ENCODE measurements at regions not wholly inside any gene's neighbourhood (a gene's known extent, or its start where the extent isn't known, plus 50 kb on each side); places are given as distances from the start of the nearest gene placed in this dataset.

DNA sequence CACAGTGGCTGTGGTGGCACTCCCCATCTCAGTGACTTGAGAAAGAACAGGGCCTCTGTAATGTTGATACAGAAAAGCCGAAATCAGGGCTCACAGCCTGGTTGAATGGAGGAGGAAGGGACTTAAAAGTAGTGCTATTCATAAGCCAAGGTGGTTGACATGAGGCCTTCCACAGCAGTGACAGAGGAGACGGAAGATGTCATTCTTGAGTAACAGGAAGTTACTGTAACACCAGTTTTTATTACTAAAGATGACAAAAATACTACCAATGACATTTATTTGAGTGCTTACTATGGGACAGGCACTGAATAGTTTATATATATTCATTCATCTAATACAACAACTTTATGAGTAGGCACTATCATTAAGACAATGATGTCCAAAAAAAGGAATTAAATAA lies 52.8 kb upstream of the GNG12 start:
- no peak overlapping the region for H3K4me3 ChIP-seq (ENCODE audit: low read length)
- no peak overlapping the region for H3K27ac Mint-ChIP-seq
- no peaks in the 10 kb centered on the region for H3K36me3 Mint-ChIP-seq (ENCODE audit: low read depth)
- H3K4me3 Mint-ChIP-seq: no peak overlapping the region
- CTCF ChIA-PET: no interaction called here
- ATAC-seq (ENCODE audit: poor library complexity): no peak
- H3K4me1 ChIP-seq (ENCODE audit: insufficient read depth, low read length): no peaks in the 10 kb centered on the region
- no peaks in the 10 kb centered on the region for H3K36me3 ChIP-seq (ENCODE audit: insufficient read depth, low read length)
- intact Hi-C loops (cut with DNase I, micrococcal nuclease): no loop called here
- H3K4me1 Mint-ChIP-seq (ENCODE audit: low read depth): no peaks in the 10 kb centered on the region
- H3K9me3 Mint-ChIP-seq: no peaks in the 10 kb centered on the region
- TF ChIP-seq, protein P1, sequence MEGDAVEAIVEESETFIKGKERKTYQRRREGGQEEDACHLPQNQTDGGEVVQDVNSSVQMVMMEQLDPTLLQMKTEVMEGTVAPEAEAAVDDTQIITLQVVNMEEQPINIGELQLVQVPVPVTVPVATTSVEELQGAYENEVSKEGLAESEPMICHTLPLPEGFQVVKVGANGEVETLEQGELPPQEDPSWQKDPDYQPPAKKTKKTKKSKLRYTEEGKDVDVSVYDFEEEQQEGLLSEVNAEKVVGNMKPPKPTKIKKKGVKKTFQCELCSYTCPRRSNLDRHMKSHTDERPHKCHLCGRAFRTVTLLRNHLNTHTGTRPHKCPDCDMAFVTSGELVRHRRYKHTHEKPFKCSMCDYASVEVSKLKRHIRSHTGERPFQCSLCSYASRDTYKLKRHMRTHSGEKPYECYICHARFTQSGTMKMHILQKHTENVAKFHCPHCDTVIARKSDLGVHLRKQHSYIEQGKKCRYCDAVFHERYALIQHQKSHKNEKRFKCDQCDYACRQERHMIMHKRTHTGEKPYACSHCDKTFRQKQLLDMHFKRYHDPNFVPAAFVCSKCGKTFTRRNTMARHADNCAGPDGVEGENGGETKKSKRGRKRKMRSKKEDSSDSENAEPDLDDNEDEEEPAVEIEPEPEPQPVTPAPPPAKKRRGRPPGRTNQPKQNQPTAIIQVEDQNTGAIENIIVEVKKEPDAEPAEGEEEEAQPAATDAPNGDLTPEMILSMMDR (IDR thresholded peaks at IDR 0.05): no peak
- H3K9me3 ChIP-seq (ENCODE audit: control insufficient read depth in 1 of 2, insufficient read depth in 1 of 2, low read length in 2 of 2): no peaks in the 10 kb centered on the region
- no peak overlapping the region for H3K27ac ChIP-seq (ENCODE audit: low read depth in 1 of 2, low read length in 2 of 2)
- peaks cover 18% of the 10 kb centered on the region for H3K27me3 Mint-ChIP-seq
- no peak for DNase-seq
- H3K27me3 ChIP-seq (ENCODE audit: control insufficient read depth in 1 of 2, insufficient read depth in 2 of 2, low read length in 2 of 2): peaks cover 2 to 8% of the 10 kb centered on the region in 2 experiments
- POLR2A ChIA-PET: no interaction called here

DNA sequence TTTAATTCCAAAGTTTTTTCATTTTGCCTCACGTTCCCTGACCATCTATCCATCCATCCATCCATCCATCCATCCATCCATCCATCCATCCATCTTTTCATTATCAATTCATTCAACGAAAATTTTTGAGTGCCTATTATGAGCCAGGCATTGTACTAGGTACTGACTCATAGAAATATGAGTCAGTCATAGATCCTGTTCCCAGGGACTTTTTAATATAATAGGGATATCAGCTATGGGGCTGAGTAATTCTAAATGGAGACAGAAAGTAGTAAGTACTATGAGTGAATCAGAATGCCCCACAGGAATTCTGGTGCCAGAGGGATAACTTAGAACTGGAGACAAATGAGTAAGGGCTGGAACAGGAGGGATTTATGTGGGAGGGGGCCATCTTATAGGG lies 49.8 kb upstream of the GNG12 start:
- POLR2A ChIA-PET: no interaction called here
- CTCF ChIA-PET: interaction anchor here (0.6 kb wide), 1 partner anchor 36 kb away, joined by 4 read pairs; no protein-coding TSS in a partner anchor
- Mint-ChIP-seq H3K27ac (no peak overlapping the region), H3K36me3 (ENCODE audit: low read depth) (no peaks in the 10 kb centered on the region), H3K4me1 (ENCODE audit: low read depth) (no peaks in the 10 kb centered on the region), H3K27me3 (peaks cover 14% of the 10 kb centered on the region), H3K4me3 (no peak overlapping the region), H3K9me3 (peaks cover 2% of the 10 kb centered on the region)
- peaks cover 0 to 8% of the 10 kb centered on the region in 2 experiments for H3K27me3 ChIP-seq (ENCODE audit: control insufficient read depth in 1 of 2, insufficient read depth in 2 of 2, low read length in 2 of 2)
- no peak for DNase-seq
- no peak for ATAC-seq (ENCODE audit: poor library complexity)
- H3K27ac ChIP-seq (ENCODE audit: low read depth in 1 of 2, low read length in 2 of 2): no peak overlapping the region
- intact Hi-C loops (cut with DNase I, micrococcal nuclease): no loop called here
- TF ChIP-seq, protein P1 (IDR thresholded peaks at IDR 0.05): no peak
- H3K36me3 ChIP-seq (ENCODE audit: insufficient read depth, low read length): no peaks in the 10 kb centered on the region
- H3K4me1 ChIP-seq (ENCODE audit: insufficient read depth, low read length): no peaks in the 10 kb centered on the region
- H3K9me3 ChIP-seq (ENCODE audit: control insufficient read depth in 1 of 2, insufficient read depth in 1 of 2, low read length in 2 of 2): peaks cover 0 to 3% of the 10 kb centered on the region in 2 experiments
- H3K4me3 ChIP-seq (ENCODE audit: low read length): no peak overlapping the region

Data from CD4-positive, alpha-beta T cell (primary cell).